Activated naive CD4-positive, alpha-beta T cell treated with anti-CD3 and anti-CD28 coated beads, Interleukin-2, amount 50 U/mL, for 24 hours (primary cell): ENCODE measurements at regions not wholly inside any gene's neighbourhood (a gene's known extent, or its start where the extent isn't known, plus 50 kb on each side); places are given as distances from the start of the nearest gene placed in this dataset.
"Not testable (repeated sequence)": the region's sequence is repeated elsewhere in the genome, so short reads cannot be mapped to it uniquely, and the experiment has no call there.

Experiments
- H3K27ac Mint-ChIP-seq: one replicate; pipeline ENCODE4 v1.8.0; 2021; ENCODE audit warnings: mild to moderate bottlenecking, mixed read lengths
- H3K27me3 Mint-ChIP-seq: one replicate; pipeline ENCODE4 v1.8.0; 2021; ENCODE audit warnings: mixed read lengths
- H3K36me3 Mint-ChIP-seq: one replicate; pipeline ENCODE4 v1.8.0; 2021; ENCODE audit warnings: mixed read lengths
- H3K4me1 Mint-ChIP-seq: one replicate; pipeline ENCODE4 v1.8.0; 2021; ENCODE audit warnings: mixed read lengths
- H3K4me3 Mint-ChIP-seq: one replicate; pipeline ENCODE4 v1.8.0; 2021; ENCODE audit warnings: mild to moderate bottlenecking, mixed read lengths
- H3K9me3 Mint-ChIP-seq: one replicate; pipeline ENCODE4 v1.8.0; 2021; ENCODE audit warnings: mixed read lengths

DNA sequence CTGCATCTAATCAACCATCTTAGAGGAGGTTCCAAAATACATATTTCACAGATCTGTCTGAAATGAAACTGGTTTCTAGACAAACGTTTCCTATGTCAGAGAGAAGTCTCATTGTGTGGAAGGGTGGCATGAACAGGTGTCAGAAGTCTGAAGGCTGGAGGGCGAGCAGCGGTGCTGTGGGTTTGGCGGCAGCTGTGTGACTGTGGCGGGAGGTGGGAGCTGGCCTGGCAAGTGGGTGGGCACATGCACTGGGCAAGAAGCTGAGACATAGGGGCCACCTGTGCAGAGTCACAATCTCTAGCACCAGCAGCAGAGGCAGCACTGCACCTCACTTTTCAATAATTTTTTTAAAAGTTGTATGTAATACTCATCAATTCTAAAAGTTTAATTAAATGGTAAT is 346.3 kb downstream of the DSC3 start:
- no peak overlapping the region for H3K27ac Mint-ChIP-seq
- no peaks in the 10 kb centered on the region for H3K4me1 Mint-ChIP-seq
- no peak overlapping the region for H3K4me3 Mint-ChIP-seq
- no peaks in the 10 kb centered on the region for H3K27me3 Mint-ChIP-seq
- no peaks in the 10 kb centered on the region for H3K9me3 Mint-ChIP-seq
- no peaks in the 10 kb centered on the region for H3K36me3 Mint-ChIP-seq

DNA sequence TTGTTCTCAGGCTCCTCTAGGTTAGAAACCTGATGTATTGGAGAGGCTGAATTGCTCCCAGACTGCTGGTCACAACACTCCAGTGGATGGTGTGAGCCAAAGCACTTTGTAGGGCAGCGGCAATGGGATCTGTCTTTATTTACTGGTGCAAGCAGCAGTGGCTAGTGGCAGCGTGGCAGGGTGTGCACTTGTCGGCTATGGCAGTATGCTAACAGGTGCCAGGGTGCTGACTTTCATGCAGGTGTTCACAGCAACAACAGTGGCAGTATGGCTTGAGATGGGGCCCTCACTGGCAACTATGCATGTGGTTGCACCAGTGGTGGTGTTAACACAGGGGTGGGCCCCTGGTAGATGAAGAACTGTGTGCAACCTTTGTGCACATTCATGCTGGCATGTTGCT is 347.8 kb downstream of the DSC3 start:
- Mint-ChIP-seq H3K36me3 (no peaks in the 10 kb centered on the region), H3K27me3 (no peaks in the 10 kb centered on the region), H3K9me3 (no peaks in the 10 kb centered on the region), H3K4me1 (no peaks in the 10 kb centered on the region), H3K4me3 (no peak overlapping the region), H3K27ac (no peak overlapping the region)

- Mint-ChIP-seq H3K27ac (no peak overlapping the region), H3K36me3 (no peaks in the 10 kb centered on the region), H3K4me3 (no peak overlapping the region), H3K4me1 (no peaks in the 10 kb centered on the region), H3K9me3 (peaks cover 10% of the 10 kb centered on the region), H3K27me3 (no peaks in the 10 kb centered on the region)
Measured at GRCh38 chr18:30689216-30689615, 353.3 kb downstream of the DSC3 start.

- Mint-ChIP-seq H3K4me3 (no peak overlapping the region), H3K4me1 (no peaks in the 10 kb centered on the region), H3K36me3 (no peaks in the 10 kb centered on the region), H3K27ac (no peak overlapping the region), H3K27me3 (no peaks in the 10 kb centered on the region), H3K9me3 (peaks cover 10% of the 10 kb centered on the region)
Measured at GRCh38 chr18:30687501-30687900, 355.0 kb downstream of the DSC3 start.

DNA sequence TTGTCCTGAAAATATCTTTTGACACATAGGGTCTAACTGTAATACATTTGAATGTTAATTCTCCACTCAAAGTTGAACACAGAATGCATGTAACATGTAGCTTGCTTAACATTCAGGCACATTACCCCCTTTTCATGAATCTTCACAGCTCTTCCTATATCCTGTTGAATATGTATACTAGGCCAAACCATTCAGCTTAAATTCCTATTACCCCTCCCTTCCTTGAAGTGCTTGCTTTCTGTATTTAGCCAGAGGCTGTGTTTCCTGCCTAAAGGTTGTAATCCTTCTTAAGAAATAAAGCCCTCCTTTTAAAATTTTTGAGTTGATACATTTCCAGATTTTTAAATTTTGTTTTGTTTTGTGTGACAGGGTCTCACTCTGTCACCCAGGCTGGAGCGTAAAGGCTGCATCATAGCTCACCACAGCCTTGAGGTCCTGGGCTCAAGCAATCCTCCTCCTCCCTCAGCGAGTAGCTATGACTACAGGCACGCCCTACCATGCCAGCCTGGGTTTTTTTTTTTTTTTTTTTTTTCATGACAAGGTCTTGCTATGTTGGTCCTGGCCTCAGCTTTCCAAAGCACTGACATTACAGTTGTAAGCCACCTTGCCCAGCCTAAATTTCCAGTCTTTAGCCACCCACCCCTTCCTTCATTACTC is 357.6 kb downstream of the DSC3 start:
- H3K36me3 Mint-ChIP-seq = no peaks in the 10 kb centered on the region
- H3K27ac Mint-ChIP-seq = no peak overlapping the region
- H3K4me3 Mint-ChIP-seq = no peak overlapping the region
- H3K9me3 Mint-ChIP-seq = peaks cover 10% of the 10 kb centered on the region
- H3K4me1 Mint-ChIP-seq = no peaks in the 10 kb centered on the region
- no peaks in the 10 kb centered on the region for H3K27me3 Mint-ChIP-seq

GRCh38 chr18:30683836-30684235 is 358.7 kb downstream of the DSC3 start:
- H3K27me3 Mint-ChIP-seq = no peaks in the 10 kb centered on the region
- no peak overlapping the region for H3K27ac Mint-ChIP-seq
- H3K4me1 Mint-ChIP-seq = no peaks in the 10 kb centered on the region
- no peak overlapping the region for H3K4me3 Mint-ChIP-seq
- no peaks in the 10 kb centered on the region for H3K36me3 Mint-ChIP-seq
- H3K9me3 Mint-ChIP-seq = peaks cover 10% of the 10 kb centered on the region

DNA sequence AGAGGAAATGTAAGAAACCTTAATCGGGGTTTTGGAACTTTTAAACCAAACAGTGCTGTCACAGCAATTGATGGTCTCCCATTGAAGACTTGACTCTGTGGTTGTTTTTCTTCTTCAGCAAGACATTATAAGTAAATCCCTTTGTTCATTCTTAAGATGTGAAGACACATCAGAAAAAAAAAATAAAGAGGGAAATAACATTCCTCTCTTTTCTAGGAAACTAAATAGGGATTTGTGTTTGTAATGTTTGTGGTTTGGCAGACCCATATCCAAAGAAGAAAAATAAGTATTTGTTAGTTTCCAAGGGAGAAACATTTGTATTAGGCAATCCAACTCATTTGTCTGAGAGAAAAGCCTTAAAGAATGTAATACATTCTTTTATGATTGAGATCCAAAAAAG is 359.9 kb downstream of the DSC3 start:
- Mint-ChIP-seq H3K9me3 (no peaks in the 10 kb centered on the region), H3K36me3 (no peaks in the 10 kb centered on the region), H3K4me1 (no peaks in the 10 kb centered on the region), H3K27ac (no peak overlapping the region), H3K27me3 (no peaks in the 10 kb centered on the region), H3K4me3 (no peak overlapping the region)

- no peaks in the 10 kb centered on the region for H3K27me3 Mint-ChIP-seq
- H3K4me3 Mint-ChIP-seq = no peak overlapping the region
- no peaks in the 10 kb centered on the region for H3K36me3 Mint-ChIP-seq
- no peaks in the 10 kb centered on the region for H3K9me3 Mint-ChIP-seq
- H3K4me1 Mint-ChIP-seq = no peaks in the 10 kb centered on the region
- no peak overlapping the region for H3K27ac Mint-ChIP-seq
Measured at GRCh38 chr18:30679285-30679930, 363.1 kb downstream of the DSC3 start.

GRCh38 chr18:30677813-30678212 is 364.7 kb downstream of the DSC3 start:
- not testable (repeated sequence) for H3K27ac Mint-ChIP-seq, H3K27me3 Mint-ChIP-seq, H3K4me1 Mint-ChIP-seq, H3K9me3 Mint-ChIP-seq, H3K36me3 Mint-ChIP-seq, H3K4me3 Mint-ChIP-seq

- Mint-ChIP-seq H3K36me3 (no peaks in the 10 kb centered on the region), H3K27ac (no peak overlapping the region), H3K4me1 (no peaks in the 10 kb centered on the region), H3K27me3 (no peaks in the 10 kb centered on the region), H3K9me3 (no peaks in the 10 kb centered on the region), H3K4me3 (no peak overlapping the region)
Measured at GRCh38 chr18:30676053-30676480, 366.5 kb downstream of the DSC3 start.

DNA sequence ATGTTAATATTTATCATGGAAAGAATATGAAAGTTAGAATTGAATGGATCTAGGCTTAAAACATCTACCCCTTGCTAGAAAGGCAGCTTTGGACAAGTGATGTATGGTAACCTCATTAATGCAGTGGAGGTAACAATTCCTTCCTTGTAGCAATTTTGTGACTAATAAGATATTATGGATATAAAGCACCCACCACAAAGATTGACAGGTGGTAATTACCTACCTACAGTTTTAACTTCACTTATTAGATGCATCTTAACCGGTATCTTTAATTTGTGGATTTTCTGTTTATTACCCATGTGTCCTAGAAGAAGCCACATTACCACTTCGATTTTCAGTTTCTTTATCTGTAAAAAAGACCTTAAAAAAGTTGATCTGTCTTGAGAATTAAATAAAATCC is 367.0 kb downstream of the DSC3 start:
- H3K4me3 Mint-ChIP-seq = no peak overlapping the region

DNA sequence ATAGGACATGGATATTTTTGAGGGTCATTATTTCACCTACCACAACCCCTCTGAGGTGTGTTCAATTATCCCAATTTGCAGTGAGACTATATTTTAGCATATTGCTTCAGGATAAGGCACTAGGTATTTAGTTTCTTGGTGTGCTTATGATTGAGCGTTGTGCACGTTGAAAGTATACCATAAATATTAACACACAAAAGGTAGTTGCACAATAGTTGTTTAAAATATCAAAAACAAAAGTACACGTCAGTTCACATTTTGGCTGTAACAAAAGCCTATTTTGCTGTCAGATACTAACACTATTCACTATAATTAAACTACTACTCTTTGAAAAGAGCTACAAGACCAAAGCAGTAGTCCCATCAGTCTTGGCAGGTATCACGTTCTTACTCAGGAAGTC is 367.5 kb downstream of the DSC3 start:
- no peaks in the 10 kb centered on the region for H3K36me3 Mint-ChIP-seq
- no peaks in the 10 kb centered on the region for H3K27me3 Mint-ChIP-seq
- no peak overlapping the region for H3K4me3 Mint-ChIP-seq

More for the DNA sequence above, 367.0 kb downstream of the DSC3 start:
- H3K4me1 Mint-ChIP-seq = no peaks in the 10 kb centered on the region
- H3K9me3 Mint-ChIP-seq = peaks cover 2% of the 10 kb centered on the region
- no peaks in the 10 kb centered on the region for H3K27me3 Mint-ChIP-seq
- no peaks in the 10 kb centered on the region for H3K36me3 Mint-ChIP-seq
- no peak overlapping the region for H3K27ac Mint-ChIP-seq

GRCh38 chr18:30674596-30674995 is 367.9 kb downstream of the DSC3 start:
- Mint-ChIP-seq H3K36me3 (no peaks in the 10 kb centered on the region), H3K27me3 (no peaks in the 10 kb centered on the region), H3K4me3 (no peak overlapping the region), H3K9me3 (peaks cover 5% of the 10 kb centered on the region), H3K4me1 (no peaks in the 10 kb centered on the region), H3K27ac (no peak overlapping the region)

More for the DNA sequence above, 367.5 kb downstream of the DSC3 start:
- H3K27ac Mint-ChIP-seq = no peak overlapping the region
- peaks cover 5% of the 10 kb centered on the region for H3K9me3 Mint-ChIP-seq
- H3K4me1 Mint-ChIP-seq = no peaks in the 10 kb centered on the region

- H3K4me1 Mint-ChIP-seq, H3K9me3 Mint-ChIP-seq, H3K4me3 Mint-ChIP-seq, H3K27me3 Mint-ChIP-seq, H3K36me3 Mint-ChIP-seq, H3K27ac Mint-ChIP-seq: not testable (repeated sequence)
Measured at GRCh38 chr18:30672439-30672838, 370.1 kb downstream of the DSC3 start.

- Mint-ChIP-seq H3K9me3 (peaks cover 7% of the 10 kb centered on the region), H3K27me3 (no peaks in the 10 kb centered on the region), H3K27ac (no peak overlapping the region), H3K36me3 (no peaks in the 10 kb centered on the region), H3K4me3 (no peak overlapping the region), H3K4me1 (no peaks in the 10 kb centered on the region)
Measured at GRCh38 chr18:30658306-30658705, 384.2 kb downstream of the DSC3 start.

GRCh38 chr18:30652387-30652786 is 390.2 kb downstream of the DSC3 start:
- no peak overlapping the region for H3K27ac Mint-ChIP-seq
- no peaks in the 10 kb centered on the region for H3K9me3 Mint-ChIP-seq
- H3K27me3 Mint-ChIP-seq = no peaks in the 10 kb centered on the region
- no peaks in the 10 kb centered on the region for H3K36me3 Mint-ChIP-seq
- H3K4me3 Mint-ChIP-seq = no peak overlapping the region
- H3K4me1 Mint-ChIP-seq = no peaks in the 10 kb centered on the region

DNA sequence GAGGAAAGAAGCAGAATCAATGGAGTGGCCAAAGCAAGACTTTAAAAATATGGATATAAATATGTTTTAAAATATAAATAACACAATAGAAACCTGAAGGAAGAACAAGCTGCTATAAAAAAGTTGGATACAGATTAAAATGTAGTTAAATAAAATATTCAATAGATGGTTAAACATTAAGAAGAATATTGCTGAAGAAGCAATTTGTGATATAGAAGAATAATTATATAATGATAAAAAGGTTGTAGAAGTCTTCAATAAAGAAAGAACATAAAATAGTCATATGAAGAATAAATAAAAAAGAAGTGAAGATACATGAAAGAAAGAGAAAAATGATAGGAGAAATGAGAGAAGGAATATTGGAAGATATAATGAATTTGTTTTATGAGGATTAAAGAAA is 392.0 kb downstream of the DSC3 start:
- no peak overlapping the region for H3K4me3 Mint-ChIP-seq
- H3K27ac Mint-ChIP-seq = no peak overlapping the region
- no peaks in the 10 kb centered on the region for H3K36me3 Mint-ChIP-seq

More for the DNA sequence above, 392.0 kb downstream of the DSC3 start:
- no peaks in the 10 kb centered on the region for H3K27me3 Mint-ChIP-seq
- H3K4me1 Mint-ChIP-seq = no peaks in the 10 kb centered on the region
- H3K9me3 Mint-ChIP-seq = no peaks in the 10 kb centered on the region
